ENCODE measurements at regions not wholly inside any gene's neighbourhood (a gene's known extent, or its start where the extent isn't known, plus 50 kb on each side); places are given as distances from the start of the nearest gene placed in this dataset.

DNA sequence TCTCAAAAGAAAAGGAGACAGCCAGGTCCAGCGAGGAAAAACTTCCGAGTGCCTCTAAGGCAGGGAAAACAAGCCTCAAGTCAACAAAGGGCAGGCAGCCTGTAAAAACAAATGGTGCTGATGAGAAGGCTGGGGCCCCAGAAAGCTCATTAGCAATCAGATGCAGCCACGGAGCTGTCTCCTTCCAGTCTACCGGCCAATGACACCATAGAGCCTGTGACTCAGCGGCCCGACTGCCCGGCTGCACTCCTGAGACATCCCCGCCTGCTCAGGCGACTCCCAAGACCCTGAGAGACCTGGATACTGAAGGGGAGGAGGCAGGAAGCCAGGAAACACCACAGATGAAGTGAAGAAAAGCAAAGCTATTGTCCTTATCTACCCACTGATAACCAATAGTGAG lies 120.1 kb upstream of the HDDC2 start:
- peak; percentile 66 to 80 for DNase-seq
- H3K27ac ChIP-seq, result peak overlapping the region; percentile 73 to 77
- peaks cover 0 to 67% (median 22%) of the 10 kb centered on the region in 4 donors for H3K4me1 ChIP-seq
- H3K27me3 ChIP-seq, result no peaks in the 10 kb centered on the region
- TF ChIP-seq CTCF (IDR thresholded peaks at IDR 0.05), result no peak
- intact Hi-C loops (cut with DNase I; ENCODE audit: low total_unique reads), result no loop called here
- no peaks in the 10 kb centered on the region for H3K9me3 ChIP-seq
- H3K4me3 ChIP-seq, result peak overlapping the region; percentile 21 to 30
- no peaks in the 10 kb centered on the region for H3K36me3 ChIP-seq

DNA sequence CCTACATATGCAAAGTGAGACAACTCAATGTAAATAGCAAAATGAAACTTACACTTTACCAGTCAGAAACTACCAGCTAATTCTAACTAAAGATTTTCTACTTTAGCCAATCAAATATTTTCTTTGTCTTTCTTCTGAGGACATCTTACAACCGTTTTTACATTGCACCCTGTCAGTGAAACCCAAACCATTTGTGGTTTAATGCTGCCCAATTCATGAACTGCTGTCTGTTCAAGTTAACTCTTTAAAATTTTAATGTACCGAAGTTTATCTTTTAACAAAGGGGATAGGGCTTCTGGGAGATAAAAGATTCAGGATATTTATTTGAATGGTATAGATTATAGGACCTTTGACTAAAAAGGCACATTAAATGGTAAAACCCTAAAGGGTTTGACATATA lies 121.3 kb upstream of the HDDC2 start:
- Histone ChIP-seq H3K36me3 (no peaks in the 10 kb centered on the region), H3K4me3 (no peak overlapping the region), H3K27ac (peak overlapping the region; percentile 73 to 77), H3K9me3 (no peaks in the 10 kb centered on the region), H3K4me1 (peaks cover 0 to 79% (median 23%) of the 10 kb centered on the region in 4 donors), H3K27me3 (no peaks in the 10 kb centered on the region)
- no peak for DNase-seq
- no peak for TF ChIP-seq CTCF (IDR thresholded peaks at IDR 0.05)
- intact Hi-C loops (cut with DNase I; ENCODE audit: low total_unique reads), result no loop called here

DNA sequence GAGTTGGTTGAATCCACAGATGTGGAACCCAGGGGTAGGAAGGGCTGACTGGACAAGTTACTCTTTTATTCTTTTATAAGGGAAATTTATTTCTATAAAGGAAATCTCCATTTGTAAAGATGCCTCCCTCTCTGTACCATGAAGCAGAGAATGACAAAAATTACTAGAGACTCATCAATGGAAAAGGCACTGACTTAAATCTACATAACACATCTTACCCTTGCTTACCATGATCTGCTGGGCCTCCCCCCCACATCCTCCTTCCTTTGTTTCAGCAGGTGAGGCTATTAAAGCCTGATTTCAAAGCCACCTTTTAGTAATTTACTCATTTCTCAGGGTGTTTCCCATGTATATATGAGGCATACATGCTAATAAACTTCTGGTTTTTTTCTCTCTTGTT lies 130.2 kb upstream of the HDDC2 start:
- no peak for DNase-seq
- H3K4me3 ChIP-seq, result no peak overlapping the region
- peaks cover 0 to 55% (median 25%) of the 10 kb centered on the region in 4 donors for H3K4me1 ChIP-seq
- H3K27me3 ChIP-seq, result no peaks in the 10 kb centered on the region
- intact Hi-C loops (cut with DNase I; ENCODE audit: low total_unique reads), result no loop called here
- no peaks in the 10 kb centered on the region for H3K9me3 ChIP-seq
- peak overlapping the region; percentile 22 to 49 for H3K27ac ChIP-seq
- TF ChIP-seq CTCF (IDR thresholded peaks at IDR 0.05), result no peak
- no peaks in the 10 kb centered on the region for H3K36me3 ChIP-seq

DNA sequence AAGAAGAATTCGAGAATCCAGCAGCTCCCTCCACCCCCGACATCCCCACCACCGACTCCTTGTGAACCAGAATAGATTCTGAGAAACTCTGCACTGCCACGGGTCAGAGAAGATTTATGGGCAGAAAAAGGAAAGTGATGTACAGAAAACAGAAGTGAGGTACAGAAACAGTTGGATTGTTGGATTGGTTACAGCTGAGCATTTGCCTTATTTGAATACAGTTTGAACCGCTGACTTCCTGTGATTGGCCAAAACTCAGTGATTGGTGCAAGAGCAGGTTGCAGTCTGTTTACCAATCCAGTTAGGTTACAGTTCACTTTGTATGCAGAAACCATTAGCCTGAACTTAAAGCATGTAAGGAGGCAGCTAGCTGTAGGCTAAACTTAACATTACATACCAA lies 131.2 kb upstream of the HDDC2 start:
- Histone ChIP-seq H3K27me3 (no peaks in the 10 kb centered on the region), H3K9me3 (no peaks in the 10 kb centered on the region), H3K27ac (peak overlapping the region; percentile 22 to 49), H3K36me3 (no peaks in the 10 kb centered on the region), H3K4me3 (no peak overlapping the region), H3K4me1 (peaks cover 0 to 45% (median 25%) of the 10 kb centered on the region in 4 donors)
- intact Hi-C loops (cut with DNase I; ENCODE audit: low total_unique reads), result no loop called here
- TF ChIP-seq CTCF (IDR thresholded peaks at IDR 0.05), result no peak
- no peak for DNase-seq

DNA sequence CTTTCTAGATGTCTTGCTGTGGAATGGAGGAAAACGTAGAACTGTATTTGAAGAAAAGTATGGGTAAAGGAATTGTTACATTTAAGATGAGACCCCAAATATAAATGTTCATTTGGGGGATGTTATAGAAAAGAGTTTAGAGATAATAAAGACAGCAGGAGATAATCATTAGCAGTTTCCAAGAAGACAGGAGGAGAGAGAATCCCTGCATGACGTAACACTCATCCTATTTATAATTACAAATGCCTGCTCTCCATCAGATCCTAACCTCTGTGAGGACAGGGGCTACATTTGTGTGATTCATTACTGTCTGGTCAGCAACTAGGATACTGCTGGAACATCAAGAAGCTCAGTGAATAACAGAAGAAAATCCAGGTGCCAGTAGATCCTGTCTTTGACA lies 133.0 kb upstream of the HDDC2 start:
- Histone ChIP-seq H3K9me3 (no peaks in the 10 kb centered on the region), H3K36me3 (no peaks in the 10 kb centered on the region), H3K27me3 (no peaks in the 10 kb centered on the region), H3K4me1 (peaks cover 0 to 46% (median 25%) of the 10 kb centered on the region in 4 donors), H3K4me3 (no peak overlapping the region), H3K27ac (no peak overlapping the region)
- no peak for TF ChIP-seq CTCF (IDR thresholded peaks at IDR 0.05)
- intact Hi-C loops (cut with DNase I; ENCODE audit: low total_unique reads), result no loop called here
- DNase-seq, result no peak

DNA sequence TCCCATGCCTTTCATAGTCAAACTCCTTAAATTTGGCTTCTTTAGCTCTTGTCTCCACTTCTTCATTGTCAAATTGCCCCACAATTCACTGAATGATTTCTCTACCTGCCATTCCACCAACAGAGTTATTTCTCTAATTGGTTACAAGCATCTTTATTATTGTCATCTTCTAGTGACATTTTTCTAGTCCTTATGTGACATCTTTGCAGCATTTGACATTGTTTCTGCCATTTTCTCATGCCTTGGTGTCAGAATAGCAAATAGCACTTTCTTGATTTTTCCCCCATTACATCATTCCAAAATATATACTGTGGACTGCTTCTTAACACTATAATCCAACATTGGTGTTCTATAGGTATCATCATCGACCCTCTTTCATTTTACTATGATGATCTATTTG lies 137.7 kb upstream of the HDDC2 start:
- intact Hi-C loops (cut with DNase I; ENCODE audit: low total_unique reads), result no loop called here
- no peak for DNase-seq
- Histone ChIP-seq H3K36me3 (no peaks in the 10 kb centered on the region), H3K27me3 (no peaks in the 10 kb centered on the region), H3K9me3 (no peaks in the 10 kb centered on the region), H3K27ac (peak overlapping the region; percentile 36 to 91), H3K4me3 (no peak overlapping the region), H3K4me1 (peaks cover 0 to 43% (median 6%) of the 10 kb centered on the region in 4 donors)
- TF ChIP-seq CTCF (IDR thresholded peaks at IDR 0.05), result no peak

Data from tibial artery (tissue), 4 donors.